ENCODE measurements at regions not wholly inside any gene's neighbourhood (a gene's known extent, or its start where the extent isn't known, plus 50 kb on each side); places are given as distances from the start of the nearest gene placed in this dataset.

DNA sequence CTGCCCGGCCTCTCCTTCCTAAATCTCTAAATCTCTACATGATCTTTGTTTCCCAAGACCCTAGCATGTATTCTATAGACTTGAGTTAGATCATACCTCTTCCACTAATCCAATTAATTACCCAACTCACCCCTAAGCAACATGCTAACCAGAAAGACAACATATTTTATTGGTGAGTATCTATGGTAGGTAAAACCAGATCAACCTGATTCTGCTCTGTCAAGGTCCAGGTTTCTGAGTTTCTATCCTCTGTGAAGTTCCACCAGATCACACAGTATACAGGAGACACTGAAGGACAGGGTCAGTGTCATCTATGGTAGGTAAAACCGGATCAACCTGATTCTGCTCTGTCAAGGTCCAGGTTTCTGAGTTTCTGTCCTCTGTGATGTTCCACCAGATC, 363.2 kb upstream of the MARCKS start:
- no peaks in the 10 kb centered on the region for H3K27me3 ChIP-seq (ENCODE audit: control insufficient read depth, insufficient read depth, low read length)
- H3K4me1 ChIP-seq, result no peaks in the 10 kb centered on the region
- TF ChIP-seq, protein P1, sequence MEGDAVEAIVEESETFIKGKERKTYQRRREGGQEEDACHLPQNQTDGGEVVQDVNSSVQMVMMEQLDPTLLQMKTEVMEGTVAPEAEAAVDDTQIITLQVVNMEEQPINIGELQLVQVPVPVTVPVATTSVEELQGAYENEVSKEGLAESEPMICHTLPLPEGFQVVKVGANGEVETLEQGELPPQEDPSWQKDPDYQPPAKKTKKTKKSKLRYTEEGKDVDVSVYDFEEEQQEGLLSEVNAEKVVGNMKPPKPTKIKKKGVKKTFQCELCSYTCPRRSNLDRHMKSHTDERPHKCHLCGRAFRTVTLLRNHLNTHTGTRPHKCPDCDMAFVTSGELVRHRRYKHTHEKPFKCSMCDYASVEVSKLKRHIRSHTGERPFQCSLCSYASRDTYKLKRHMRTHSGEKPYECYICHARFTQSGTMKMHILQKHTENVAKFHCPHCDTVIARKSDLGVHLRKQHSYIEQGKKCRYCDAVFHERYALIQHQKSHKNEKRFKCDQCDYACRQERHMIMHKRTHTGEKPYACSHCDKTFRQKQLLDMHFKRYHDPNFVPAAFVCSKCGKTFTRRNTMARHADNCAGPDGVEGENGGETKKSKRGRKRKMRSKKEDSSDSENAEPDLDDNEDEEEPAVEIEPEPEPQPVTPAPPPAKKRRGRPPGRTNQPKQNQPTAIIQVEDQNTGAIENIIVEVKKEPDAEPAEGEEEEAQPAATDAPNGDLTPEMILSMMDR (IDR thresholded peaks at IDR 0.05), result no peak
- H3K27ac ChIP-seq, result no peak overlapping the region
- no peaks in the 10 kb centered on the region for H3K36me3 ChIP-seq (ENCODE audit: control insufficient read depth, insufficient read depth, low read length)
- H3K4me2 ChIP-seq (ENCODE audit: low read length), result no peak overlapping the region
- H3K9me3 ChIP-seq (ENCODE audit: control insufficient read depth, low read length), result no peaks in the 10 kb centered on the region
- no peak overlapping the region for H2AFZ ChIP-seq
- H3K79me2 ChIP-seq, result no peaks in the 10 kb centered on the region
- no peak overlapping the region for H3K9ac ChIP-seq
- no peak overlapping the region for H3K4me3 ChIP-seq (ENCODE audit: low read depth, low read length)

DNA sequence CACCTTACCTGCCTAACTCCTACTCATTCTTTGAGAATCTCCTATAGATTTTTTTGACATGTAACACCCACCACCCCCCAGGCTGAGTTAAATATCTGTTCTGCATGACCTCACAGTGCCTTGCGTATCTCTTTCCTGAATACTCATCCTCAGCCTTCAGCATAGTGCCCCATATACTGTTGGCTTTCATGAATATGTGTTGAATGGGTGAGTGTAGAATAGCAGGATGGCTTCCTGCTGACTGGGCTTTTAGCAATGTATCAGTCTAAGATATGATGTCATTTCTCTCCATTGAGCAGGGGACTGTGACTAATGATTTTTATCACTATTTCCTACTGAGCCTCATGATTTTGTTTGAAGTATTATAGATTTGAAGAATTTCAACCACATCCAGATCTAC, 361.6 kb upstream of the MARCKS start:
- Histone ChIP-seq H3K4me3 (ENCODE audit: low read depth, low read length) (no peak overlapping the region), H3K9me3 (ENCODE audit: control insufficient read depth, low read length) (no peaks in the 10 kb centered on the region), H2AFZ (no peak overlapping the region), H3K9ac (no peak overlapping the region), H3K27ac (no peak overlapping the region), H3K4me2 (ENCODE audit: low read length) (peak overlapping the region; percentile 1), H3K27me3 (ENCODE audit: control insufficient read depth, insufficient read depth, low read length) (no peaks in the 10 kb centered on the region), H3K4me1 (no peaks in the 10 kb centered on the region), H3K79me2 (no peaks in the 10 kb centered on the region), H3K36me3 (ENCODE audit: control insufficient read depth, insufficient read depth, low read length) (no peaks in the 10 kb centered on the region)
- TF ChIP-seq, protein P1 (IDR thresholded peaks at IDR 0.05), result no peak

DNA sequence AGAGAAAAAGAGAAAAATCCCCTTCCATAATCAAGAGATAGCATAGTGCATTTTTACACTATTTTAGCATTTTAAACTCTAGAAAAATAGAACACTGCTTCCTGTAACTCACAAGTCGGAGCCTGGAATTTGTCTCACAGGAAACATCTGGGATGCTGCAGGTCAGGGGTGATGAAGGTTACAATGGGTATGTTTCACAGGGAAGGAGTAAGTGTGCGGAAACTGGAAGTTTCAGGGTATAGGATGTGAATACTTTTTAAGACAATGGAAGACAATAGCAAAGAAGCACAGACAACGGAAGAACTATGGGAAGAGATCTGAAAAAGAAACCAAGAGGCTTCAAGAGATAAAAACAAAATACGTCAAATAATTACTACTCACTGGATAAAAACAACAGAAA, 361.0 kb upstream of the MARCKS start:
- no peaks in the 10 kb centered on the region for H3K79me2 ChIP-seq
- H3K36me3 ChIP-seq (ENCODE audit: control insufficient read depth, insufficient read depth, low read length), result no peaks in the 10 kb centered on the region
- H3K4me1 ChIP-seq, result no peaks in the 10 kb centered on the region
- TF ChIP-seq, protein P1 (IDR thresholded peaks at IDR 0.05), result no peak
- H3K9me3 ChIP-seq (ENCODE audit: control insufficient read depth, low read length), result no peaks in the 10 kb centered on the region
- no peaks in the 10 kb centered on the region for H3K27me3 ChIP-seq (ENCODE audit: control insufficient read depth, insufficient read depth, low read length)
- no peak overlapping the region for H3K9ac ChIP-seq
- H3K4me3 ChIP-seq (ENCODE audit: low read depth, low read length), result no peak overlapping the region
- H2AFZ ChIP-seq, result no peak overlapping the region
- no peak overlapping the region for H3K4me2 ChIP-seq (ENCODE audit: low read length)
- no peak overlapping the region for H3K27ac ChIP-seq

DNA sequence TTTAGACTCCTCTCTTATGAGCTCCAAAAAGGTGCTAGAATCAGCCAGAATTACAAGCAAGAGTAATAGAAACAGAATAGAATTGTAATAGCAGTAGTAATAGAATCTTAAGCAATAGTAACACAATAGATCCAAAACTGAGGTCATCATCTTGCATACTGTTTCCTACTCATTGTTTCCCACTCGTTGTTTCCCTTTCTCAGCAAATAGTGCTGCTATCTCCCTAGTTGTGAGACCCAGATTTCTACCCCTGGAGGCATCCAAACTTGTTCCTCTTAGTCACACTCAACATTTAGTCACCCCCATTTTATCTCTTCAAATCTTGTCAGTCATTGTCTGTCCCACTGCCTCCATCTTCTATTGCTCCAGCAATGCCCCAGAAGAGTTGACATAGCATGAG, 356.9 kb upstream of the MARCKS start:
- Histone ChIP-seq H3K4me1 (no peaks in the 10 kb centered on the region), H3K9ac (no peak overlapping the region), H3K4me3 (ENCODE audit: low read depth, low read length) (no peak overlapping the region), H3K9me3 (ENCODE audit: control insufficient read depth, low read length) (no peaks in the 10 kb centered on the region), H3K4me2 (ENCODE audit: low read length) (no peak overlapping the region), H3K27me3 (ENCODE audit: control insufficient read depth, insufficient read depth, low read length) (no peaks in the 10 kb centered on the region), H3K27ac (no peak overlapping the region), H3K36me3 (ENCODE audit: control insufficient read depth, insufficient read depth, low read length) (no peaks in the 10 kb centered on the region), H3K79me2 (no peaks in the 10 kb centered on the region), H2AFZ (no peak overlapping the region)
- TF ChIP-seq, protein P1 (IDR thresholded peaks at IDR 0.05), result no peak

DNA sequence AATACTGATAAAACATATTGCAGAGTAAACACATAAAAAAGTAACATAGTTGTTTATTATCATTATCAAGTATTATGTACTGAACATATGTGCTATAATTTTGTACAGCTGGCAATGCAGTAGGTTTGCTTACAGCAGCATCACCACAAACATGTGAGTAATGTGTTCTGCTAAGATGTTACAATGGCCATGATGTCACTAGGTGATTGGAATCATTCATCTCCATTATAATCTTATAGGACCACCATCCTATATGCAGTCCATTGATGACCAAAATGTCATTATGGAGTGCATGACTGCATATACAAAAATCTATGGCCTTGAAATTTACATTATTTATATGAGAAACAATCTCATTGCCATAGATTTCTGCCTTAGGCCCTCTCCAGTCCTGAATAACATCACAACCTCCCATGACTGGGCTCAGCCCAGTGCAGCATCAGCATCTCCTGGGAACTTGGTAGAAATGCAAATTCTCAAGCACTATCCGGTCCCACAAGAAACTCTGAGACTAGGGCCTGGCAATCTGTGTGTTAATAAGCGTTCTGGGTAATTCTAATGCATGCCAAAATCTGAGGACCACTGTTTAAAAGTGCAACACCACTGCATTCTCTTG, 352.0 kb upstream of the MARCKS start:
- Histone ChIP-seq H3K79me2 (no peaks in the 10 kb centered on the region), H3K4me1 (no peaks in the 10 kb centered on the region), H2AFZ (no peak overlapping the region), H3K9me3 (ENCODE audit: control insufficient read depth, low read length) (no peaks in the 10 kb centered on the region), H3K27me3 (ENCODE audit: control insufficient read depth, insufficient read depth, low read length) (no peaks in the 10 kb centered on the region), H3K4me3 (ENCODE audit: low read depth, low read length) (no peak overlapping the region), H3K9ac (no peak overlapping the region), H3K36me3 (ENCODE audit: control insufficient read depth, insufficient read depth, low read length) (no peaks in the 10 kb centered on the region), H3K27ac (no peak overlapping the region), H3K4me2 (ENCODE audit: low read length) (no peak overlapping the region)
- TF ChIP-seq, protein P1 (IDR thresholded peaks at IDR 0.05), result no peak
